Liver (tissue), 3 donors: ENCODE measurements at regions not wholly inside any gene's neighbourhood (a gene's known extent, or its start where the extent isn't known, plus 50 kb on each side); places are given as distances from the start of the nearest gene placed in this dataset.

ENCODE experiments used
- EGR1 ChIP-seq, 2 donors: IDR thresholded peaks; 2 replicates each; pipeline ENCODE4 v1.6.1; 2016 to 2018; ENCODE audit warnings: antibody characterized with exemption in 2 of 2, low read depth in 2 of 2
- FOXA2 ChIP-seq: IDR thresholded peaks from 2 replicates; pipeline ENCODE4 v1.6.1; 2016; ENCODE audit warnings: antibody characterized with exemption
- HNF4A ChIP-seq, 2 donors: conservative IDR thresholded peaks; 2 replicates each; pipeline ENCODE4 v1.6.1; 2016; ENCODE audit warnings: antibody characterized with exemption in 2 of 2, mild to moderate bottlenecking in 2 of 2
- JUND ChIP-seq, 2 donors: IDR thresholded peaks; 2 replicates each; pipeline ENCODE4 v1.6.1; 2016; ENCODE audit warnings: antibody characterized with exemption in 2 of 2
- YY1 ChIP-seq: IDR thresholded peaks from 2 replicates; pipeline ENCODE4 v1.6.1; 2016; ENCODE audit warnings: antibody characterized with exemption, mild to moderate bottlenecking
- TF ChIP-seq, protein P1 (sequence below): IDR thresholded peaks from 2 replicates; pipeline ENCODE4 v1.6.1; 2016; ENCODE audit warnings: antibody characterized with exemption
- TF ChIP-seq, protein P2 (sequence below): IDR thresholded peaks from 2 replicates; pipeline ENCODE4 v1.6.1; 2016; ENCODE audit warnings: antibody characterized with exemption, mild to moderate bottlenecking
- TF ChIP-seq, protein P3 (sequence below): fragments of 150-350 bp; IDR thresholded peaks from 2 replicates; pipeline ENCODE4 v1.5.1; 2017; ENCODE audit warnings: improper control_type of control experiment, low read depth, low read length; ENCODE audit not compliant: missing input control
- donor health status: healthy.
- donor health status: healthy.

DNA sequence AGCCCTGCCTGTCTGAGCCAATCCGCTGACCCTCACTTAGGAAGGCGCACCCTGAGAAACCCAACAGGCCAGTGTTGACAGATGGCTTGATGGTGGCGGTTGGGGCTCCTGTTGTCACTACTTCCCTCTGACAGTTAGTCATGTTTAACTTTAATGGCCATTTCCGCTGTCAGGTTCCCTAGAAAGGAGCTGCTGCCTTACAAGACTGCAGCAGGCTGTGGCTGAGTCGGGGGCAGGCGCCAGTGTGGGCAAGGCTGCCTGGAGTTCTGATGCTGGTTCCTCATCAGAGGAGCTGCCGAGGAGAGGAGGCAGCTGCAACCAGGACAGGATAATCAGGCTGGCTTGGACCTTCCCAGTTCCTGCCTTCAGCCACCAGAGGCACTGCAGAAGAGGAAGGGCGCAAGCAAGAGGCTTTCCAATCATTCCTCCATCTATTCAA lies 223.2 kb upstream of the DYNLRB2 start:
- TF ChIP-seq, protein P1, sequence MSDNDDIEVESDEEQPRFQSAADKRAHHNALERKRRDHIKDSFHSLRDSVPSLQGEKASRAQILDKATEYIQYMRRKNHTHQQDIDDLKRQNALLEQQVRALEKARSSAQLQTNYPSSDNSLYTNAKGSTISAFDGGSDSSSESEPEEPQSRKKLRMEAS, result no peak
- TF ChIP-seq, protein P2, sequence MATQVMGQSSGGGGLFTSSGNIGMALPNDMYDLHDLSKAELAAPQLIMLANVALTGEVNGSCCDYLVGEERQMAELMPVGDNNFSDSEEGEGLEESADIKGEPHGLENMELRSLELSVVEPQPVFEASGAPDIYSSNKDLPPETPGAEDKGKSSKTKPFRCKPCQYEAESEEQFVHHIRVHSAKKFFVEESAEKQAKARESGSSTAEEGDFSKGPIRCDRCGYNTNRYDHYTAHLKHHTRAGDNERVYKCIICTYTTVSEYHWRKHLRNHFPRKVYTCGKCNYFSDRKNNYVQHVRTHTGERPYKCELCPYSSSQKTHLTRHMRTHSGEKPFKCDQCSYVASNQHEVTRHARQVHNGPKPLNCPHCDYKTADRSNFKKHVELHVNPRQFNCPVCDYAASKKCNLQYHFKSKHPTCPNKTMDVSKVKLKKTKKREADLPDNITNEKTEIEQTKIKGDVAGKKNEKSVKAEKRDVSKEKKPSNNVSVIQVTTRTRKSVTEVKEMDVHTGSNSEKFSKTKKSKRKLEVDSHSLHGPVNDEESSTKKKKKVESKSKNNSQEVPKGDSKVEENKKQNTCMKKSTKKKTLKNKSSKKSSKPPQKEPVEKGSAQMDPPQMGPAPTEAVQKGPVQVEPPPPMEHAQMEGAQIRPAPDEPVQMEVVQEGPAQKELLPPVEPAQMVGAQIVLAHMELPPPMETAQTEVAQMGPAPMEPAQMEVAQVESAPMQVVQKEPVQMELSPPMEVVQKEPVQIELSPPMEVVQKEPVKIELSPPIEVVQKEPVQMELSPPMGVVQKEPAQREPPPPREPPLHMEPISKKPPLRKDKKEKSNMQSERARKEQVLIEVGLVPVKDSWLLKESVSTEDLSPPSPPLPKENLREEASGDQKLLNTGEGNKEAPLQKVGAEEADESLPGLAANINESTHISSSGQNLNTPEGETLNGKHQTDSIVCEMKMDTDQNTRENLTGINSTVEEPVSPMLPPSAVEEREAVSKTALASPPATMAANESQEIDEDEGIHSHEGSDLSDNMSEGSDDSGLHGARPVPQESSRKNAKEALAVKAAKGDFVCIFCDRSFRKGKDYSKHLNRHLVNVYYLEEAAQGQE, result no peak
- TF ChIP-seq, protein P3, sequence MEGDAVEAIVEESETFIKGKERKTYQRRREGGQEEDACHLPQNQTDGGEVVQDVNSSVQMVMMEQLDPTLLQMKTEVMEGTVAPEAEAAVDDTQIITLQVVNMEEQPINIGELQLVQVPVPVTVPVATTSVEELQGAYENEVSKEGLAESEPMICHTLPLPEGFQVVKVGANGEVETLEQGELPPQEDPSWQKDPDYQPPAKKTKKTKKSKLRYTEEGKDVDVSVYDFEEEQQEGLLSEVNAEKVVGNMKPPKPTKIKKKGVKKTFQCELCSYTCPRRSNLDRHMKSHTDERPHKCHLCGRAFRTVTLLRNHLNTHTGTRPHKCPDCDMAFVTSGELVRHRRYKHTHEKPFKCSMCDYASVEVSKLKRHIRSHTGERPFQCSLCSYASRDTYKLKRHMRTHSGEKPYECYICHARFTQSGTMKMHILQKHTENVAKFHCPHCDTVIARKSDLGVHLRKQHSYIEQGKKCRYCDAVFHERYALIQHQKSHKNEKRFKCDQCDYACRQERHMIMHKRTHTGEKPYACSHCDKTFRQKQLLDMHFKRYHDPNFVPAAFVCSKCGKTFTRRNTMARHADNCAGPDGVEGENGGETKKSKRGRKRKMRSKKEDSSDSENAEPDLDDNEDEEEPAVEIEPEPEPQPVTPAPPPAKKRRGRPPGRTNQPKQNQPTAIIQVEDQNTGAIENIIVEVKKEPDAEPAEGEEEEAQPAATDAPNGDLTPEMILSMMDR, result no peak
- TF ChIP-seq EGR1 (IDR thresholded peaks at IDR 0.05; ENCODE audit: low read depth in 2 of 2) (no peak), JUND (IDR thresholded peaks at IDR 0.05) (no peak), HNF4A (conservative IDR thresholded peaks at IDR 0.05) (no peak), FOXA2 (no peak), YY1 (no peak)
